HEK293T (cell line): ENCODE measurements at regions not wholly inside any gene's neighbourhood (a gene's known extent, or its start where the extent isn't known, plus 50 kb on each side); places are given as distances from the start of the nearest gene placed in this dataset.

Experiments used
- ARNT ChIP-seq: fragments of 450-650 bp; IDR thresholded peaks from 2 replicates; pipeline ENCODE4 v1.6.1; 2017; ENCODE audit warnings: mild to moderate bottlenecking
- FOXM1 ChIP-seq: fragments of 450-650 bp; IDR thresholded peaks from 2 replicates; pipeline ENCODE4 v1.6.1; 2017; ENCODE audit warnings: mild to moderate bottlenecking, borderline replicate concordance
- SP1 ChIP-seq: fragments of 450-650 bp; IDR thresholded peaks from 2 replicates; pipeline ENCODE4 v1.6.1; 2017

- TF ChIP-seq FOXM1 (no peak), SP1 (no peak), ARNT (no peak)
These were observed 141.5 kb downstream of the OSR1 start for GRCh38 chr2:19216676-19217602.
